ENCODE measurements at regions not wholly inside any gene's neighbourhood (a gene's known extent, or its start where the extent isn't known, plus 50 kb on each side); places are given as distances from the start of the nearest gene placed in this dataset.

GRCh38 chr4:188296331-188296730 lies 157.1 kb downstream of the TRIML1 start:
- intact Hi-C loops (cut with DNase I): no loop called here
- Histone ChIP-seq H3K9me3 (peaks cover 0 to 2% (median 0%) of the 10 kb centered on the region in 4 donors), H3K4me1 (peaks cover 0 to 2% (median 0%) of the 10 kb centered on the region in 4 donors), H3K36me3 (no peaks in the 10 kb centered on the region), H3K27me3 (no peaks in the 10 kb centered on the region), H3K27ac (no peak overlapping the region), H3K4me3 (no peak overlapping the region)
- TF ChIP-seq POLR2AphosphoS5 (IDR thresholded peaks at IDR 0.05): no peak
- TF ChIP-seq, protein P1, sequence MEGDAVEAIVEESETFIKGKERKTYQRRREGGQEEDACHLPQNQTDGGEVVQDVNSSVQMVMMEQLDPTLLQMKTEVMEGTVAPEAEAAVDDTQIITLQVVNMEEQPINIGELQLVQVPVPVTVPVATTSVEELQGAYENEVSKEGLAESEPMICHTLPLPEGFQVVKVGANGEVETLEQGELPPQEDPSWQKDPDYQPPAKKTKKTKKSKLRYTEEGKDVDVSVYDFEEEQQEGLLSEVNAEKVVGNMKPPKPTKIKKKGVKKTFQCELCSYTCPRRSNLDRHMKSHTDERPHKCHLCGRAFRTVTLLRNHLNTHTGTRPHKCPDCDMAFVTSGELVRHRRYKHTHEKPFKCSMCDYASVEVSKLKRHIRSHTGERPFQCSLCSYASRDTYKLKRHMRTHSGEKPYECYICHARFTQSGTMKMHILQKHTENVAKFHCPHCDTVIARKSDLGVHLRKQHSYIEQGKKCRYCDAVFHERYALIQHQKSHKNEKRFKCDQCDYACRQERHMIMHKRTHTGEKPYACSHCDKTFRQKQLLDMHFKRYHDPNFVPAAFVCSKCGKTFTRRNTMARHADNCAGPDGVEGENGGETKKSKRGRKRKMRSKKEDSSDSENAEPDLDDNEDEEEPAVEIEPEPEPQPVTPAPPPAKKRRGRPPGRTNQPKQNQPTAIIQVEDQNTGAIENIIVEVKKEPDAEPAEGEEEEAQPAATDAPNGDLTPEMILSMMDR (IDR thresholded peaks at IDR 0.05): no peak
- no peak for TF ChIP-seq EP300 (IDR thresholded peaks at IDR 0.05)
- no peak for TF ChIP-seq POLR2A (IDR thresholded peaks at IDR 0.05)
- no peak for DNase-seq
- WGBS, 2 donors: 60 to 71% methylated on average over 1 of the region's 1 CpG

DNA sequence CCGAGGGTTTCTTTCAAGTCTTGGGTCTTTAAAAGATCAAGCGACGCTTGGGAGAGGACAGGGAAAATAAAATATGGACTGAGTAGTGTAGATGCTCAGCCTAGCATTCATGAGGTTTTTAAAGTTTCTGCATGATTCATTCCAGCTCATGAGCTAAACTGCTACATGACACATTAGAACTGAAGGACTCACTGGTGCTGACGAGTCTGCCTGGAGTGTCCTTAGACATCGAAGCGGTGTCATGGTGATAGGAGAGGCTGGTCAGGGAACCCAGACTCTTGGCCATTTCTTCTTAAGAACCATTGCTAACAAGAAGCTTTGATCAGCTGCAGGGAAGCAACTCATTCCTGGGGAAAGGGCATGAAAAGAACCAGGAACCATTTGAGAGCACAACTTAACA lies 158.6 kb downstream of the TRIML1 start:
- TF ChIP-seq, protein P1 (IDR thresholded peaks at IDR 0.05): no peak
- no peak for TF ChIP-seq POLR2A (IDR thresholded peaks at IDR 0.05)
- TF ChIP-seq EP300 (IDR thresholded peaks at IDR 0.05): no peak
- no peak for TF ChIP-seq POLR2AphosphoS5 (IDR thresholded peaks at IDR 0.05)
- H3K27ac ChIP-seq: no peak overlapping the region
- 91 to 93% methylated on average over 6 of the region's 6 CpGs for WGBS, 2 donors
- H3K4me3 ChIP-seq: no peak overlapping the region
- intact Hi-C loops (cut with DNase I): no loop called here
- H3K9me3 ChIP-seq: peaks cover 0 to 2% (median 0%) of the 10 kb centered on the region in 4 donors
- H3K4me1 ChIP-seq: peaks cover 0 to 2% (median 0%) of the 10 kb centered on the region in 4 donors
- H3K27me3 ChIP-seq: no peaks in the 10 kb centered on the region
- no peak for DNase-seq
- no peaks in the 10 kb centered on the region for H3K36me3 ChIP-seq

DNA sequence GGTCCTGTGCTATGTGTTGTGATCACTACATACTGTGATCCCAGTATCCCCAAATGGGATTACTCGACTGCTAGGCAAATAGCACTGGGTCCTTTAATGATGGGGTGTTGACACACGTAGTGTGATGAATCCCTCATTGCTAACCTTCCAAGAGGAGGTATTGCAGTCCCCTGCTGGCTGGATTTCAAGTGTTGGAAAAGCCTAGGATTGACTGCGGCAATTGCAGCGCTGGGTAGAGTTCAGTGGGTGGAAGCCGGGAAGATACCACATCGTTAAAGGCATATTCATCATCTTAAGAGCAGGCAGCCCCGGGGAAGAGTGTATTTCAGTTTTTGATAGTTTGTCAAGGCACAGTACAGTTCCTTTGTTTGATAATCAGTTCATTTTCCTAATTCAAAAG lies 159.9 kb downstream of the TRIML1 start:
- Histone ChIP-seq H3K27me3 (no peaks in the 10 kb centered on the region), H3K4me3 (no peak overlapping the region), H3K36me3 (no peaks in the 10 kb centered on the region), H3K9me3 (peaks cover 0 to 2% (median 0%) of the 10 kb centered on the region in 4 donors), H3K4me1 (no peaks in the 10 kb centered on the region), H3K27ac (no peak overlapping the region)
- WGBS, 2 donors: 76 to 81% methylated on average over 7 of the region's 7 CpGs
- no peak for DNase-seq
- no peak for TF ChIP-seq POLR2AphosphoS5 (IDR thresholded peaks at IDR 0.05)
- TF ChIP-seq, protein P1 (IDR thresholded peaks at IDR 0.05): no peak
- no peak for TF ChIP-seq EP300 (IDR thresholded peaks at IDR 0.05)
- TF ChIP-seq POLR2A (IDR thresholded peaks at IDR 0.05): no peak
- intact Hi-C loops (cut with DNase I): no loop called here

- DNase-seq: no peak
- 57% methylated on average over 4 of the region's 4 CpGs for WGBS, 2 donors
- Histone ChIP-seq H3K4me3 (no peak overlapping the region), H3K9me3 (peaks cover 0 to 2% (median 0%) of the 10 kb centered on the region in 4 donors), H3K4me1 (no peaks in the 10 kb centered on the region), H3K27ac (no peak overlapping the region), H3K36me3 (no peaks in the 10 kb centered on the region), H3K27me3 (no peaks in the 10 kb centered on the region)
- TF ChIP-seq POLR2A (IDR thresholded peaks at IDR 0.05) (no peak), EP300 (IDR thresholded peaks at IDR 0.05) (no peak), POLR2AphosphoS5 (IDR thresholded peaks at IDR 0.05) (no peak)
- TF ChIP-seq, protein P1 (IDR thresholded peaks at IDR 0.05): no peak
- intact Hi-C loops (cut with DNase I): no loop called here
Measured at GRCh38 chr4:188300385-188300784, 161.1 kb downstream of the TRIML1 start.

- no peak for DNase-seq
- Histone ChIP-seq H3K9me3 (peaks cover 0 to 1% (median 0%) of the 10 kb centered on the region in 4 donors), H3K27me3 (no peaks in the 10 kb centered on the region), H3K4me3 (no peak overlapping the region), H3K36me3 (no peaks in the 10 kb centered on the region), H3K27ac (no peak overlapping the region), H3K4me1 (no peaks in the 10 kb centered on the region)
- WGBS, 2 donors: 84 to 86% methylated on average over 2 of the region's 2 CpGs
- intact Hi-C loops (cut with DNase I): no loop called here
- no peak for TF ChIP-seq POLR2A (IDR thresholded peaks at IDR 0.05)
- TF ChIP-seq, protein P1 (IDR thresholded peaks at IDR 0.05): no peak
- TF ChIP-seq EP300 (IDR thresholded peaks at IDR 0.05): no peak
- no peak for TF ChIP-seq POLR2AphosphoS5 (IDR thresholded peaks at IDR 0.05)
Measured at GRCh38 chr4:188305690-188306089, 166.4 kb downstream of the TRIML1 start.
